ENCODE measurements at regions not wholly inside any gene's neighbourhood (a gene's known extent, or its start where the extent isn't known, plus 50 kb on each side); places are given as distances from the start of the nearest gene placed in this dataset.
"Not testable (repeated sequence)": the region's sequence is repeated elsewhere in the genome, so short reads cannot be mapped to it uniquely, and the experiment has no call there.

DNA sequence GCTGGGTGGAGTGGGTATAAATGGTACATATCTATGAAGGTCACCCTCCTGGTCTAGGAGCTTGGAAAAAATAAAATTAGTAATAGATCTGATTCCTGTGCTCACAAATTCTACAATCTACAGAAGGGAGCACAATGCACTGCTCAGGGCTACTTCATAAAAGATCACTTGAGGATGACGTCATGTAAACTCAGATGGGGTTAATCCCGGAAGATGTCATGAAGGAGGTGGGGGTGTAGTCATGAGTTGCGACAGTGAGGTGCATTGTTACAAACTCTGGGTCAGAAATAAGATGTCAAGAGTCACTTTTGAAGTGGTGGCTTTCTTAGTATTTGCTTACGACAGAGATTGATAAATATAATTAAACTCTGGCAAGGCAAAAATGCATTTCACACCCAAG, 68.2 kb downstream of the LHX9 start:
- no peak for DNase-seq

GRCh38 chr1:197986817-197987216, 69.6 kb downstream of the LHX9 start:
- no peak for DNase-seq

- no peak for DNase-seq
These were observed 70.1 kb downstream of the LHX9 start for GRCh38 chr1:197987294-197987693.

DNA sequence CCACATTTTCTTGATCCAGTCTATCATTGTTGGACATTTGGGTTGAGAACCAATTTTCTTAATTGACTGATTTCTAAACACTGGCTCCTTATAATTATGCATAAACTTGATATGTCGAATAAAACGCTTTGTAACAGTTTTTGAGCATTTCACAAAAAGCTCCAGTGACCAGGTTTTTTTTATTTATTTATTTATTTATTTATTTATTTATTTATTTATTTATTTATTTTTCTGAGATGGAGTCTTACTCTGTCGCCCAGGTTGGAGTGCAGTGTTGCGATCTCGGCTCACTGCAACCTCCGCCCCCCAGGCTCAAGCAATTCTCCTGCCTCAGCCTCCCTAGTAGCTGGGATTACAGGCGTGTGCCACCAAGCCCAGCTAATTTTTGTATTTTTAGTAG, 71.4 kb downstream of the LHX9 start:
- not testable (repeated sequence) for DNase-seq

GRCh38 chr1:197989058-197989457, 71.9 kb downstream of the LHX9 start:
- DNase-seq: no peak

GRCh38 chr1:197991594-197991993, 74.4 kb downstream of the LHX9 start:
- no peak for DNase-seq

GRCh38 chr1:197994907-197995407, 77.8 kb downstream of the LHX9 start:
- DNase-seq: no peak

GRCh38 chr1:197995408-197996258, 78.5 kb downstream of the LHX9 start:
- no peak for DNase-seq

- not testable (repeated sequence) for DNase-seq
These were observed 79.0 kb downstream of the LHX9 start for GRCh38 chr1:197996259-197996512.

DNA sequence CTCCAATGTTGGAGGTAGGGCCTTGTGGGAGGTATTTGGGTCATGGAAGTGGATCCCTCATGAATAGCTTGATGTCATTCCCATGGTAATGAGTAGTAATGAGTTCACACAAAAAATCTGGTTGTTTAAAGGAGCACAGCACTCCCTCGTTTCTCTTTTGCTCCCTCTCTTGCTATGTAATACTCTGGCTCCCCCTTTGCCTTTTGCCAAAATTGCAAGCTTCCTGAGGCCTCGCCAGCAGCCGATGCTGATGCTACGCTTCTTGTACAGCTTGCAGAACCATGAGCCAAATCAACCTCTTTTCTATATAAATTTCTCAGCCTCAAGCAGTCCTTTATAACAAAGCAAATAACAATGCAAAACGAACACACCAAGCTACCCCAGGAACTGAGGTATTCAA, 80.9 kb downstream of the LHX9 start:
- no peak for DNase-seq

DNA sequence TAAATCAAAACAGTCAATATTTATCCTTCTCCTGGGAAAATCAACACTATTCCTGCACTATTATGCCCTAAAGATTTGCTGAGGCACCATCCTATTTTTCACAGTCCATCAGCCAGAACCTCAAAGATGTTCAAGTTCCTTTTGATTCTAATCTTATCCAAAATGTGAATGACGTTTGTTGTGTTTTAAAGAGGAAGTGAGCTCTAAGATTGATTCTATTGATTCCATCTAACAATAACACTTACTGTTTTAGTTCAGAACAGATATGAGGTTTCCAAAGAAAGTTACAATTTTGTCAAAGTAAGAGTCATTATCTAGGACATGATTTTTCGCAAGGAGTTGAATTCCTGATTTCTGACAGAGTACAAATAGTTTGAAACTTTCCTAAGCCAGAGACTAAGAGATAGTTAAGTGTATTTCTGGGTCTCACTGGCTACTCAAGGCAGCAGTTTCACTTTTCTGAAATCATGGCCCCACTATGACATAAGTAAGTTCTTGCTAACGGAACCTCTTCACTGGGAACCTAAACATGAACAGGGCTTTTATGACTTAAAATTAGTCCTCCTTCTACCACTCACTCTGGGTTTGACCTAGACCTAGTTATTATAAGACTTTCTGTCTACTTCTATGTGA, 84.7 kb downstream of the LHX9 start:
- DNase-seq: no peak

DNA sequence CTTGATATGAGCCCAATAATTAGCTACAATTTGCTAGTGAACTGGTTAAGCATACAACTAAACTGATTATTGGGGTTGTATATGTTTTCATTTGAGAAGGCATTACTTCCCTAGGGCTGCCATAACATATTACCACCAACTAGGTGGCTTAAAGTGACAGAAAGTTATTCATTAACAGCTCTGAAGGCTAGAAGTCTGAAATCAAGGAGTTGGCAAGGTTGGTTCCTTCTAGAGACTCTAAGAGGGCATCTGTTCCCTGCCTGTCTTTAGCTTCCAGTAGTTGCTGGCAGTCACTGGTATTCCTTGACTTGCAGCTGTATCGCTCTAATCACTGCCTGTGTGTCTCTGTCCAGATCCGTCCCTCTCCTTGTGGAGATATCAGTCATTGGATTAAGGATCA, 86.3 kb downstream of the LHX9 start:
- DNase-seq: no peak

DNA sequence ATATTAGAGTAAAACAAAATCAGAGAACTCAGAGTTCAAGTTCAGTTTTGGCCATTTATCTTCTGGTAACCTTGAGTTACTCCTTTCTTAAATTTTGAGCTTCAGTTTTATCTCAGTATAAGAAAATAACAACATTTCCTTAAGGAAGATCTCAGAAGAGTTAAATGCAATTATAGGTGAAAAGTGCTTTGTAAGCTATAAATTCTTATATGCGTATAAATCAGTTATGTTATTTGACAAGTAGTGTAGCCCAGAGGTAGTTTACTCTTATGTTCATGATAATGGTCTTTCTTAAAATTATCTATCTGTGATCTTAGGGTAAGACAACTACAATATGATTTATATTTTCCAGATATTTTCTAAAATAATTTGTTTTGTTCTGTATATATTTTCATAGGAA, 89.8 kb downstream of the LHX9 start:
- no peak for DNase-seq

DNA sequence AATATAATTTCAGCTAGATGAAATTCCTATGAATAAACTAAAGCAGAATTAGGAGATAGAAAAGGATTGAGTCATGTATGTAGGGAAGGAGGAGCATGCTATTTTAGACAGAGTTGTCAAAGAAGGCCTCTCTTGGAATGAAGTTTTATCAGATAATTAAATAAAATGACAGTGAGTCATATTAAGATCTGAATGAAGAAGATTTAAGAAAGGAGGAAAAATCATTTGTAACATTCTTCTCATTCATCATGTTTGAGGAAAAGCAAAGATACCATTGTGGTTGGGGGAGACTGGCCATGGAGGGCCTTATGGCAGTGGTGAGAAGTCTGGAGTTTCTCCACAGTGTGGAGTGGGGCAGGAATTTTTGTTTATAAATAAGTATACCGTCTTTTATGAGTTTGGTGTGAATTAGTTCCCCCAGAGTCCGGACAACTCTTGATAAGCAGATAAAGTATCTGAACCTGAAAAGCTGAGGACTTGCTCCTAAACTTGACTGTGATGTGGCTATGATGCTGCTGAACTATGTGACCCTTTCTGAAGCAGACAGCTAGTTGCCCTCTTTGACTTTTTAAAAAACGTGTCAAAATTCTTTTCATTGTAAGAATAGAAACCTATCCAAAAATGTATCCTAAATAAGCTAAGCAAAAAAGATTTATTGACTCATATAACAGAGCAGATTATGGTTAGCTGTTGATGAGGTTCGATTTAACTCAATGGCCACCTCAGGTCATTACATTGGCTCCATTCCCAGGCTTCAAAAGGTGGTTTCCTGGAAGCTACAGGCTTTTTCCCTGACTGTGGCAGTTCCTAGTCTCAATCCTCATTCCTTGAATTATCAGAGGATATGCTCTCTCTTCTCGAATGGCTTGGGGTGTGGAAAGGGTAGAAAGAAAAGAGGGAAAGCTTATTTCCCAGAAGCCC, 90.8 kb downstream of the LHX9 start:
- no peak for DNase-seq

GRCh38 chr1:198014355-198014754, 97.2 kb downstream of the LHX9 start:
- no peak for DNase-seq

- no peak for DNase-seq
These were observed 98.1 kb downstream of the LHX9 start for GRCh38 chr1:198015309-198015708.

DNA sequence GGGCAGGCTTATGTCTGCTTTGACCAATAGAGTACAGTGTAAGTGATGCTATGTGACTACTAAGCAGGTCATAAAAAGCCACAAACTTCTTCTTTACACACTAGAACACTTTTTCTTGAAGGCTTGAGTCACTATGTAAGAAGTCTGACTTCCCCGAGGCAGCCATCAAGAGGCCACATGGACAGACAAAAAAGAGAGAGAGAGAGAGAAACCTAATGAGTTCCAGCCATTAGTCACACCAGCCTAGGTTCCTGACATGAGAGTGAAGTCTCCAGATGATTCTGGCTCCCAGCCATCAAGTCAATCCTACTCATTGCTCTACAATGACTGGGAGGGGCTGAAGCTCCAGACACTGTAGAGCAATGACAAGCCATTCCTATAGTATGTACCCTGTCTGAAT, 101.4 kb downstream of the LHX9 start:
- DNase-seq: no peak

- no peak for DNase-seq
These were observed 102.0 kb downstream of the LHX9 start for GRCh38 chr1:198019126-198019525.

- no peak for DNase-seq
These were observed 107.2 kb downstream of the LHX9 start for GRCh38 chr1:198024336-198024735.

GRCh38 chr1:198024782-198025181, 107.6 kb downstream of the LHX9 start:
- no peak for DNase-seq

GRCh38 chr1:198030682-198031081, 113.5 kb downstream of the LHX9 start:
- no peak for DNase-seq

DNA sequence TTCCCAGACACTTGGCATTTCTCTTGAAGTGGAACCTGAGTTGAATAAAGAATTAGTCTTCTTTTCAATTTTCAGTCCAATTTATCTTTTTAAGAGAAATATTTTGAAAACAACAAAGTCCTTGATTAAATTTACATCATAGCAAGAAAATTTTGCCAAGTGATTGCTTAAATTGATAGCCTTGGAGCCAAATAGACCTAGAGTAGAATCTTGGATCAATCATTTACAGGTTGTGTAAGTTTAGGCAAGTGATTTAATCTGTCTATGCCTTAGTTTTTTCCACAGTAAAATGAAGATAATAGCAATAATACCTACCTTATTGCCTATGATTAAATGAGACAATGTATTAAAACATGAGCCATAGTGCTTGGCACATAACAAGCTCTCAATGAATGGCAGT, 113.9 kb downstream of the LHX9 start:
- DNase-seq: no peak

DNA sequence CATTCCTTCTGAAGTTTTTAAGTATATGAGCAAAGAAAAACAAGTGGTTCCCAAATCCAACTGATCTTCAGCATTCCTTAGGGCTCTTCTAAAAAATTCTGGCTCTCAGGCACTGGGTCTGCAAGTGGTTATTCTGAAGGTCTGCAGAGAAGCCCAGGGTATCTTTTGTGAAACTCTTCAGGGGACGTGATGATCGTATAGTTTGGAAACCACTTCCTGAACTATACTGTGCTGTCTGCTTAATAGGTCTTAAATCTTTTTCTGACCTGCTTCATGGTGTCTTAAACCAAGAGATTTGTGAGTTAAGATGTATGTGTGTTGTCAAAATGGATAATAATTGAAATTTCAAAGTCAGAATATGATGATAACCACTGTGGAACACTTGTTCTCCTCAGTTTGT, 115.5 kb downstream of the LHX9 start:
- DNase-seq: no peak

DNA sequence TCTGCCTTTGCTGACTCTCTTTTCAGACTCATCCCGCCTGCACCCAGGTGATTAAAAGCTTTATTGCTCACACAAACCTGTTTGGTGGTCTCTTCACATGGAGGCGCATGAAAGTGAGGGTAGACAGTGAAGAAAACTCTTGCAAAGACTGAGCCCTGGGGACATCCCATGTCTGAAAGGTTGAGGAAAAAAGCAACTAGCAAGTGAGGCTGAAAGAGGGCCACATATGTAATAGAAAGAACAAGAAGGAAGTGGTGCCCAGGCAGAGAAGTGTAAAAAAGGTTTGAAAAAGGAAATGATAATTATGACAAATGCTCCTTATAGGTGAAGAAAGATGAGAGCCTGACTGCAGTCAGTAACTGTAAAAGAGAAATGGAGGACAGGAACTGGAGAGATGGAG, 115.9 kb upstream of the NEK7 start:
- DNase-seq: no peak

Measured in NCI-H524 treated with DMSO at 0.1 percent for 48 hours (cell line).